Activated naive CD8-positive, alpha-beta T cell treated with anti-CD3 and anti-CD28 coated beads, Interleukin-2, amount 50 U/mL, for 16 hours (primary cell): ENCODE measurements at regions not wholly inside any gene's neighbourhood (a gene's known extent, or its start where the extent isn't known, plus 50 kb on each side); places are given as distances from the start of the nearest gene placed in this dataset.
"Not testable (repeated sequence)": the region's sequence is repeated elsewhere in the genome, so short reads cannot be mapped to it uniquely, and the experiment has no call there.

Source experiments
- DNase-seq: peaks from one replicate; pipeline ENCODE4 v3.0.0-alpha.2; 2020; ENCODE audit warnings: low read depth, low spot score

- DNase-seq, result no peak
Measured at GRCh38 chr16:65815707-65816106, 550.8 kb upstream of the CDH5 start.

DNA sequence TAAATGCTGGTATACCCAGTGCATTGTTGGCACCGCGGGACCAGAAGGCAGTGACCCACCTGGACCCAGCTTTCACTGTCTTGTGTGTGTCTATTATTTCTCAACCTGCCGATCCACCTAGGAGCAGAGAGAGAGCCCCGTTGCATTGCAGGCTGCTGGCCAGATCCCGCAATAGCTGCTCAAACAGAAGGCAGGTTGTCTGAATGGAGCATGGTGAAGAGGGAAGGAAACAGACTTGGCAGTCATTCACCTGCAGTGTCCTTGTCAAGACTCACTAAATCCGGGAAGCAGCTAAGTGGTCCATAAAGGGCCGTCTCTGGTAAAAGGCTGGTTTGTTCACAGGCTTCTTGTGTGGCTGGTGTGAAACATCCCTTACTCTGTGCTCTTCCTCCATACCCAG is 552.6 kb upstream of the CDH5 start:
- DNase-seq, result not testable (repeated sequence)

DNA sequence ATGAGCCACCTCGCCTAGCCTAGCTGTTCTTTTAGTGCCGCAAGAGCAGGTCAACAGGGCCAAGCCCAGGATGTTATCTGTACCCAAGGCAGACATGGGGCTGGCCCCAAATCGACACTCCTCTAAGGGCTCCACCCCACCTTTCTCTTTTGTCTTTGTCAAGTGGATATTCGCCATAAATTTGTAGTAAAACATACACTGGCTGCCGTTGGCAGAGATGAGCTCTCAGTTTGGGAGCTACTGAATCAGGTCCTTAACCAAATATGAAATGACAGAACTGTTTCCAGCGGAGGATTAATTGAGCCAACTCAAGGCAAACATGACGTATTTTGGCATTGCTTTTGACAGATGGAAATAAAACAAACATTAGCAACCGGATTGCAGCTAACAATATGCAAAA is 556.9 kb upstream of the CDH5 start:
- no peak for DNase-seq

GRCh38 chr16:65808790-65809189 is 557.7 kb upstream of the CDH5 start:
- DNase-seq, result no peak

- DNase-seq, result no peak
Measured at GRCh38 chr16:65807858-65808257, 558.6 kb upstream of the CDH5 start.

GRCh38 chr16:65805704-65806103 is 560.8 kb upstream of the CDH5 start:
- DNase-seq, result not testable (repeated sequence)

DNA sequence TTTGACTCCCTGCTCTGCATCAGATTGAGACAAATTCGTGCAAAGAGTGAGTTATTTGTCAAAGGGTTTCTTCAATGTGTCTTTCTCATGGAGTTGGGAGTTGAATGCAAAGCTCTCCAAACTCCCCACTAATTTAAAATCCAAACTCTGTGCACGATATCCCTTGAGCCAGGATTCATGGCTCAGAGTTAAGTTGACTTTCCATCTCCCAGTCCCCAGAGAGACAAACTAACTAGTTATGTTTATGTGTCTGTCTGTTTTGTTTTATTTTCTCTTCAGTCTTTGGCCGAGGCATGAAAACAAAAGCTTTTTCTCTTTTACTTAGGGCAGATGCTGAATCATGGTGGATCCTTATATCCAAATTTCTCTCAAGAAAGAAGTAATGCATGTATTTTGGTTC is 570.0 kb upstream of the CDH5 start:
- DNase-seq, result no peak

- DNase-seq, result no peak
Measured at GRCh38 chr16:65794973-65795372, 571.5 kb upstream of the CDH5 start.

DNA sequence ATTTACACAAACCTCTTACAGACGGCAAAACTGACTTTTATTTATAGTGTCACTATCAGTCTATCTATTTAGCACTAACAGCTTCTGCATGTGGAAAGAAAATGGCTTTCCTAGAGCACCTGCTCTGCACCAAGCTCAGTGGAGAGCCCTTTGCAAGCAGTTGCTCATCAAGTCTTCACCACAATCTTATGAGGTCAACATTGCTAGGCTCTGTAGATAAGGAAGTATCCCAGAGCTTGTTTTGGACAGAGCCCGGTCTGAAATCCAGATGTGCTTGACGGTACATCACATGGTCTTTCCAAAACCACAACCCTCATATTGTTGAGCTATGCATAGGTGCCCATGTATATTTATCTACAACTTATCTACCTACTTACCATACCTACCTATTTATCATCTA is 572.7 kb upstream of the CDH5 start:
- DNase-seq, result no peak

- no peak for DNase-seq
Measured at GRCh38 chr16:65790768-65791167, 575.7 kb upstream of the CDH5 start.

DNA sequence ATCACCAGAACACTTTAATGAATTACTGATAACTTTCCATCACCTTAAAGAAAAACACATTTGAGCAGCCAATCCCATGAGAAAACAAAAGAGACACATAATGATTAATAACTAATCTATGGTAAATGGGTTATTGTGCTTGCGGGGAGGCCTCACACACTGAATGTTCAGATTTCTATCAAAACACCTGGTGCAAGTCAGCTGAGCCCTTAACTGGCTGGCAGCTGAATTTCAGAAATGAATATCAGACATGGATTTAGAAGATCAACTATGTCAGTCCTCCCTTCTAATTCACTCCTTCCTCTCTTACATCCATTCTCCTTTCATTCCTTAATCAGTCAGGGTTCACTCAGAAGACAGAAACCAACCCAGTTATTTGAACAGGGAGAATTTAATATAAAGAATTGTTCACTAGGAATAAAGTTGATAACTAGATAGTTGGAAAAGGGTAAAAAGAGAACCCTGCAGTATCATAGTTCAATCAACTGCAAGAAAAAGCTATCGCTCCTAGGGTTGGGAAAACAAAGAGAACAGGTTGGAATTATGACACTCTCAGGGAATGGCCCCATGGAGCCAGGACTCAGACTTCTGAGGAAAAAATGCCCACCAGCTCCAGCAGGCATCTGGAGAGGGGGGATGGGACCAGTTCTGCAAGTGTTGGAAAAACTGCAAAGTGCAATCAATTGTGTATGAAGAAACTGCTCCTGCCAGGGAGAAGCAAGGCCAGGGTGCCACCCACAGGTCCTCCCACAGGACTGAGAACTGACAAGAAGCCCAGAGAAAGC is 577.1 kb upstream of the CDH5 start:
- no peak for DNase-seq

GRCh38 chr16:65788434-65789140 is 577.9 kb upstream of the CDH5 start:
- DNase-seq, result no peak

DNA sequence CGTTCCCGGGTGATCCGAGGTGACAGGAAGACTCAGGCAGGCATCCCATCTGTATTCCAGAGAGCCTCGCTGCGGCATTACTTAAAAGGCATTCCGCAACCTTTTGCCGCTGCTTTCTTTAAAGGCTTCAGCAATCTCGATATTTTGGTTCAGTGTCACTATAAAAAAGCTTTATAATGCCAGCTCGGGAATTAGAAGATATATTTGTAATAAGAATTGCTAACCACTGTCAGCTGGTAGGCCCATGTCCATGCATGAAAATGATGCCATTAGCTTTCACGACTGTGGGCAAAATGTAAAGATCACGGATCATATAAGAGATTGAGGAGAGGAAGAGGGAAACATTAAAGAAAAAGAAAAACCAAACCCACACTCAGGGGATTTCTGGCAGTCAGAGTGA is 578.6 kb upstream of the CDH5 start:
- no peak for DNase-seq

DNA sequence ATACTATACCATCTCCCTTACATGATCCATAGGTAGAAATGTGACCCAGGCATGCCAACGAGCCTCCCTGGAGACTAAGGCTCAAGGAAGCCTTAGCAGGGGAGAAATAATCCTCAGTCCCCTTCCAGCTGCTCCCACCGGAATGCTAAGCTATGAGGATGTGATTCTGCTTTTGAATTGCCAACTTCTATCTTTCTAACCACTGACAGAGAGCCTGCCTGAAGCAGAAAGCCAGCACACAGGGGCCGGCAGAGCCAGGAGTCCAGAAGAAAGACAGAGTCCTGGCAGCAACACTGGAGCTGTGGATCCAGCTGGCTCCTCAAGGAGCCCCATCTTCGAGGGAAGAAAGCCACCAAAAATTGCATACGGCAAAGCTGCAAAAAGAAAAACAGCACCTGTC is 579.6 kb upstream of the CDH5 start:
- no peak for DNase-seq

DNA sequence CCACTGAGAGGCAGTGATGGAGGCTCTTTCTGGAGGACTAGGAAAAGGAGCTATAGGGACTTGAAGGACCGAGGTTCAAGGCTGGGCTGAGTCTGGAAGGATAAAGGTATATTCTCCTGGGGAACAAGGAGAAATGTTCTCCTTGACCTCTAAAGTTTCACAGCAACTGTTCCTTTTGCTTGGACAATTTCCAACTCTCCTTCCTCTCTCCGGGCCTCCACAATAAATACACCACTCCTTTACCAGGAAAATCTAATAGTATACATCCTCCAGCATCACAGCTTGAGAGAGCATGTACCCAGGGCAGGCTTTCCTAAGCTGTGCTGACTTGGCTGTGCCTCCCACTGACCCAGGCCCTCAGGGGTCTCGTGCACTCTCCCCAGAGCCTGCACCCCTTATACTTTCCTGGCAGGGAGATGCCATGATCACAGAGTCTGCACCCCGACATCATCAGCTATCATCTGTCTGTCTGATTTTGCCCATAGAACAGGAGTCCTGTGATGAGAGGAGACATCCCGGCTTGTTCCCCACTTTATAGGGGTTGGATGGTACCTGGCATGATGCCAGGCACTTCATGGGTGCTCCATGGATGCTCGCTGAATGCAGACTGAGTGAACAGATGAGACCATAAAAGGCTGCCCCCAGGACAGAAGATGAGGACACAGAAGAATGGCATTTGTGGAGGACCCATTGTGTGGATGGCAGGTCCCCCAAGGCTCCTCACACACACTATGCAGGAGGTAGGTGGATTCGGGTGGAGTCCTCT is 582.6 kb upstream of the CDH5 start:
- no peak for DNase-seq

DNA sequence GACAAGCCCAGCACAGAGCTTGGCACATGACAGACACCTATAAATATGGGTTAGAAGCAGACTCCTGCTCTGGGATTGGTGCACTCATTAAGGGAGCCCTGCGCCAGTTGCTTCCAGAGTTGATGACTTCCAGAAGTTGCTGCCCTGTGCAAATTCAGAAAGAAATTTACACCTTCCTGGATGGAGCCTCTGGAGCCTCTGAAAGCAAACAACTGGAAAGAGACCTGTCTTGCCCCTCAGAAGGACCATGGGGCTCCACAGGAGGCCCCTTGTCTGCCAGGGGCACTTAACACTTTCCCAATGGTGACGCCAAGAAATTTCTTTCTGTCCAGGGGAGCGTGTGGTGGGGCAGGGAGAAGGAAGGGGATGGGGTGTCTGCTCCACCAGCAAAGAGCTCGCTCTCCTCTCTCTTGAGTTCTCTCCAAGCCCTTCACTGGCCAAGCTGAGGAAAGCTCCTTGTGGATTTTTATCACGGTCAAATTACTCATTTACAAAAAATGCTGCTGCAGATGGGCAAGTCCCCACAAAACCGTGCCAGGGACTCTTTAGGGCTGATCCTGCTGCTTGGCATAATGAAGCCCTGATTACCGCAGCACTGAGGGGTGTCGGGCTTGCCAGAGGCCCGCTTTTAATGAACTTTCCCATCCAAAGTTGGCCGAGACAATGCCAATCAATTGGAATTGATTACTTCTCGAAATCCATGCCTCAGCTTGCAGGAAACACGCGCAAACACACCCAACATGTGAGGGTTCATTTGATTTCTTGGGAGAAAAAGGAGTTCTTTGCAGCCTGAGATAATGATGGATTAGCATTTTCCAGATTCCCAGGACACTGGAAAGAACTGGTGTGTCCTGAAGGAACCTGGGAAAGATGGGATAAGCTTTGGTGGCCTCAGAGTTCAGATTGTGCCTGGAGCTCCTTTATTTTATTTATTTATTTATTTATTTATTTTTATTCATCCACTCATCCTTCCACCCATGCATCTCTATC is 583.6 kb upstream of the CDH5 start:
- DNase-seq, result no peak

DNA sequence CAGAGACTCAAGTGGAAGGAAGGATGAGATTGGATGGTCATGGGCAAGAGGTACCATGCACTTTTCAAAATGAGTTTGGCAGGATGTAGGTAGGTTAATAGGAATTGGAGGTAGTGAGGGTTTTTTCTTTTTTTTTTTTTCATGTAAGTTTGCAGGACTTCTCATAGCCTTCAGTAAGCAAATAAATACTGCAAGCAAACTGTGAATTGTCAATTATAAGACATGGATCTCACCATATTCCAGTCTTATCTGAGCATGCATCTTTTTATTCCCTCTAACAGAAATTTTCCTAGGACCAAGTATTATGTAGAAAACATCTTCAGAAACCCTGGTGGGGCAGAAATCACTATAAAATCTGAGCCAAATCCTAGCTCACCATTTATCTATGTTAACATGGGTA is 584.6 kb upstream of the CDH5 start:
- DNase-seq, result no peak

DNA sequence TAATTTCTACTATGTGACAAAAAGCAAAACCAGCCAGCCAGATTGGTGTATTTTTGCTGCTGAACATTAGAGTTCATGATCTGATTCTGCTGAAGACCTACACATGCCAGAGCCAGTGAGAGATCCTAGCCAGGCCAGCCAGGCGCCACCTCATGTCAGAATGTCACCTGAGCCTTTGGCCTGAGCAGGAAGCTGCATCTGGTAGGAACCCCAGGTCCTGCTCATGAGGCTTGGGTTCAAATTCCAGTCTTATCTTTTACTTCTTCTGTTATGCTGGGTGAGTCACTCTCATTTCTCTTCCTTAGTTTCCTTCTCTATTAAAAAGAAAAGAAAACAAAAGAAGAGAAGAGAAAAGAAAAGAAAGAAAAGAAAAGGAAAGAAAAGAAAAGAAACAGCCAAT is 585.1 kb upstream of the CDH5 start:
- DNase-seq, result no peak

GRCh38 chr16:65779201-65779600 is 587.3 kb upstream of the CDH5 start:
- DNase-seq, result no peak

DNA sequence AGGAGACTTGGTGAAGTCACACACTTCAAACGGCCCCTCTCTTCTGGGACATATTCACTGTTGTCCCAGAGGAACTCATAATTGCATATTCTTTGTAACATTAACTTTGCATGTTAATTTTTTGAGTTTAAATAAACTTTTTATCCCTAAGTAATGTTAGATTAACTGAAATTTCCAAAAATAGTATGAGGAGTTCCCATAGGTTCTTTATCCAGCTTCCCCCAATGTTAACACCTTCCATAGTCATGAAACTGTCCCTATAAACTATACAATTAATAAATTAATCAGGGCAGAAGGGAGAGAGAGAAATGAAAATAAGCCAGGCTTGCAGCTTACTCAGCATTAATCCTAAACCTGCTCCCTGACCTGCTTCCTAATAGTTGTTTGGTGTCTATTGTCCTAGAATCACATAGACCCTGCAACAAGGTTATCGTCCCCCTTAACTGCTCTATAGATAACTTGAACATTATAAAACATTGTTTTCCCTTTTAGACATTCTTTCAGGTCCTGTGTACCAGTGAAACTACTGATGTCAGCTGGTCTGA is 589.8 kb upstream of the CDH5 start:
- DNase-seq, result no peak

DNA sequence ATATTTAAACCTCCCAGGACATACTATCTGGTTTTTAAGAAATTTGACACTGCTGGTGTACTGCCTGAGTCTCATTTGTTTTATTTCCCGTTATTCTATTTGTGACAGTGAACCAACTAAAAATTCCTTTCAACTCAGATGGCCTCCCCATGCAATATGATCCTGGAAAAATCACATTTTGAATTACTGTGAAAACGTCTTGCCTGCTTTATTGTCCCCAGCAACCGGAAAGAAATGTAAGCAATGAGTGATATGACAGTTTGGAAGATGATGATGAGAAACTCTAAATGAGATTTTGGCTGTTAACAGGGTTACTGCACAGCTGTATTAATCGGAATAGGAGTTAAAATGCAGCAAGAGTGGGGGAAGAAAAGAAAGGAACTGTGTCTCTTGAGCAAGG is 590.7 kb upstream of the CDH5 start:
- DNase-seq, result no peak
